ENCODE measurements at regions not wholly inside any gene's neighbourhood (a gene's known extent, or its start where the extent isn't known, plus 50 kb on each side); places are given as distances from the start of the nearest gene placed in this dataset.
A peak's percentile ranks its signal among the peaks of the same experiment; 100 is the strongest.
"Not testable (repeated sequence)": the region's sequence is repeated elsewhere in the genome, so short reads cannot be mapped to it uniquely, and the experiment has no call there.

DNA sequence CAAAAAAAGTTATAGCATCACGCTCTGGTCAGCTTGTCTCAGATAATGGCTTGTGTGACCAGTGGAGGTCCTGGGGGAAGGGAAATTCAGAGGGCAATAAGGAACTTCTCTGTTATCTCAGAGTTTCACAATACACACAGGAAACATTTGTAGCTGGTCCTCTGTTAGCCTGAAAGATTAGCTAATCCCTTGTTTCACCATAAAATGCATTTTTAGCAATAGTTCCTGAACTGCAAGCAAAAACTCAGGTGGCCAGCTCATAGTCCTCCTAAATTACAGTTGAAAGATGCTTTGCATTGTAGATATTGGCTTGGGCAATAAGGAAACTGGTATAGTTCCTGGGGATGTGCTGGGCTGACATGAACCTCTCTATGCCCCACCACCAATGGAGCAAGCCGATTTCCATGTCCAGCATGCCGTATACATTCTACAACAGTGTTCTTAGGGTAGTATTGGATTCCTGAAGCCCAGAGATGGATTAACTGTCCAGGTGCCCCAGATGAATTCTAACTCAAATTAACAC lies 141.5 kb upstream of the TBL1XR1 start:
- no peaks in the 10 kb centered on the region for H3K79me2 ChIP-seq (ENCODE audit: control insufficient read depth, insufficient read depth, low read length)
- H3K27ac ChIP-seq (ENCODE audit: insufficient read depth, low read depth, low read length), result no peak overlapping the region
- no TSS peak for BruUV-seq (replicated peaks)
- dilution Hi-C loops (cut with MboI; ENCODE audit: extremely low pct_ligation_motif_present, low sequenced_read_pairs) (no loop called here), intact Hi-C loops (cut with micrococcal nuclease) (no loop called here)
- no peaks in the 10 kb centered on the region for H3K27me3 ChIP-seq (ENCODE audit: control insufficient read depth in 2 of 2, insufficient read depth in 2 of 2, low read length in 2 of 2)
- TF ChIP-seq FOS (IDR thresholded peaks at IDR 0.05; ENCODE audit: borderline replicate concordance, insufficient read depth, low read length) (no peak), MYC (IDR thresholded peaks at IDR 0.05; ENCODE audit: low read depth, low read length) (no peak), POLR2AphosphoS5 (IDR thresholded peaks at IDR 0.05; ENCODE audit: insufficient read depth, low read depth, low read length) (no peak), JUN (IDR thresholded peaks at IDR 0.05; ENCODE audit: borderline replicate concordance, insufficient read depth, insufficient read length, low read depth) (no peak), GATA2 (IDR thresholded peaks at IDR 0.05; ENCODE audit: insufficient read depth, insufficient read length, low read depth, low read length) (no peak), POLR2A (IDR thresholded peaks at IDR 0.05; ENCODE audit: low read depth, low read length) (no peak), EZH2 (IDR thresholded peaks at IDR 0.05; ENCODE audit: borderline replicate concordance, low read depth, low read length, severe bottlenecking) (no peak)
- TF ChIP-seq, protein P1, sequence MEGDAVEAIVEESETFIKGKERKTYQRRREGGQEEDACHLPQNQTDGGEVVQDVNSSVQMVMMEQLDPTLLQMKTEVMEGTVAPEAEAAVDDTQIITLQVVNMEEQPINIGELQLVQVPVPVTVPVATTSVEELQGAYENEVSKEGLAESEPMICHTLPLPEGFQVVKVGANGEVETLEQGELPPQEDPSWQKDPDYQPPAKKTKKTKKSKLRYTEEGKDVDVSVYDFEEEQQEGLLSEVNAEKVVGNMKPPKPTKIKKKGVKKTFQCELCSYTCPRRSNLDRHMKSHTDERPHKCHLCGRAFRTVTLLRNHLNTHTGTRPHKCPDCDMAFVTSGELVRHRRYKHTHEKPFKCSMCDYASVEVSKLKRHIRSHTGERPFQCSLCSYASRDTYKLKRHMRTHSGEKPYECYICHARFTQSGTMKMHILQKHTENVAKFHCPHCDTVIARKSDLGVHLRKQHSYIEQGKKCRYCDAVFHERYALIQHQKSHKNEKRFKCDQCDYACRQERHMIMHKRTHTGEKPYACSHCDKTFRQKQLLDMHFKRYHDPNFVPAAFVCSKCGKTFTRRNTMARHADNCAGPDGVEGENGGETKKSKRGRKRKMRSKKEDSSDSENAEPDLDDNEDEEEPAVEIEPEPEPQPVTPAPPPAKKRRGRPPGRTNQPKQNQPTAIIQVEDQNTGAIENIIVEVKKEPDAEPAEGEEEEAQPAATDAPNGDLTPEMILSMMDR (IDR thresholded peaks at IDR 0.05; ENCODE audit: extremely low read depth in 1 of 2, insufficient read depth in 1 of 2, low read depth in 1 of 2, low read length in 2 of 2), result no peak
- TF ChIP-seq, protein P2, sequence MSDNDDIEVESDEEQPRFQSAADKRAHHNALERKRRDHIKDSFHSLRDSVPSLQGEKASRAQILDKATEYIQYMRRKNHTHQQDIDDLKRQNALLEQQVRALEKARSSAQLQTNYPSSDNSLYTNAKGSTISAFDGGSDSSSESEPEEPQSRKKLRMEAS (IDR thresholded peaks at IDR 0.05; ENCODE audit: insufficient read depth, insufficient read length), result no peak
- H3K4me1 ChIP-seq (ENCODE audit: control insufficient read depth, extremely low read depth, insufficient read depth, low read length), result peaks cover 13% of the 10 kb centered on the region
- no peaks in the 10 kb centered on the region for H3K9me3 ChIP-seq (replicated peaks; ENCODE audit: control insufficient read depth, insufficient read depth, low read length)
- H3K36me3 ChIP-seq (ENCODE audit: control insufficient read depth in 2 of 2, extremely low read depth in 1 of 2, insufficient read depth in 2 of 2, low read length in 2 of 2), result no peaks in the 10 kb centered on the region
- peak; percentile 56 for FAIRE-seq
- H2AFZ ChIP-seq (ENCODE audit: low read depth, low read length), result no peak overlapping the region
- H3K4me3 ChIP-seq (replicated peaks in 1 of 3; ENCODE audit: insufficient read depth in 1 of 3, low read depth in 1 of 3, low read length in 3 of 3), result no peak overlapping the region
- H3K9me1 ChIP-seq (replicated peaks; ENCODE audit: control insufficient read depth, extremely low read depth, insufficient read depth, low read length), result no peaks in the 10 kb centered on the region
- H3K9ac ChIP-seq (replicated peaks; ENCODE audit: extremely low read depth, insufficient read depth, low read length), result no peak overlapping the region
- ChIA-PET CTCF (interaction anchor here (1.0 kb wide), 1 partner anchor 11 kb away, joined by 3 read pairs; no protein-coding TSS in a partner anchor), POLR2A (no interaction called here)
- no peak overlapping the region for H3K4me2 ChIP-seq (ENCODE audit: insufficient read depth, low read length)
- DNase-seq (ENCODE audit: low read depth, low spot score), result peak; percentile 52
- no peaks in the 10 kb centered on the region for H4K20me1 ChIP-seq (replicated peaks; ENCODE audit: control insufficient read depth, extremely low read depth, insufficient read depth, low read length)

DNA sequence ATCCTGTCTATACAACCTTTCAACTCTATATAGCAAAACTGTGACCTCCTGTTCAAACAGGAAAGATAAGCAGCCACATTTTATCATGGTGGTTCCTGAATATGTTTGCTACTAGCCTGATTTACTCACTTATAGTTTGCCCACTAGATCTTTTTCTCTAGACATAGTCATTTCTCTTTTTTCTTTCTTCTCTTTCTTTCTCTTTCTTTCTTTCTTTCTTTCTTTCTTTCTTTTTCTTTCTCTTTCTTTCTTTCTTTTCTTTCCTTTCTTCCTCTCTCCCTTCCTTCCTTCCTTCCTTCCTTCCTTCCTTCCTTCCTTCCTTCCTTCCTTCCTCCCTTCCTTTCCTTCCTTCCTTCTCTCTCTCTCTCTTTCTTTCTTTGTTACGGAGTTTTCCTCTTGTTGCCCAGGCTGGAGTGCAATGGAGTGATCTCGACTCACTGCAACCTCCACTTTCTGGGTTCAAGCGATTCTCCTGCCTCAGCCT lies 142.0 kb upstream of the TBL1XR1 start:
- CTCF ChIA-PET, result interaction anchor here (1.0 kb wide), 1 partner anchor 11 kb away, joined by 3 read pairs; no protein-coding TSS in a partner anchor
- intact Hi-C loops (cut with micrococcal nuclease); H3K79me2 ChIP-seq (ENCODE audit: control insufficient read depth, insufficient read depth, low read length); H2AFZ ChIP-seq (ENCODE audit: low read depth, low read length); H3K4me2 ChIP-seq (ENCODE audit: insufficient read depth, low read length); H3K9ac ChIP-seq (replicated peaks; ENCODE audit: extremely low read depth, insufficient read depth, low read length); H3K4me3 ChIP-seq (replicated peaks in 1 of 3; ENCODE audit: insufficient read depth in 1 of 3, low read depth in 1 of 3, low read length in 3 of 3); dilution Hi-C loops (cut with MboI; ENCODE audit: extremely low pct_ligation_motif_present, low sequenced_read_pairs); DNase-seq (ENCODE audit: low read depth, low spot score); H3K9me3 ChIP-seq (replicated peaks; ENCODE audit: control insufficient read depth, insufficient read depth, low read length); H3K36me3 ChIP-seq (ENCODE audit: control insufficient read depth in 2 of 2, extremely low read depth in 1 of 2, insufficient read depth in 2 of 2, low read length in 2 of 2); H3K9me1 ChIP-seq (replicated peaks; ENCODE audit: control insufficient read depth, extremely low read depth, insufficient read depth, low read length); BruUV-seq (replicated peaks); H3K27me3 ChIP-seq (ENCODE audit: control insufficient read depth in 2 of 2, insufficient read depth in 2 of 2, low read length in 2 of 2); H4K20me1 ChIP-seq (replicated peaks; ENCODE audit: control insufficient read depth, extremely low read depth, insufficient read depth, low read length); FAIRE-seq; POLR2A ChIA-PET; H3K27ac ChIP-seq (ENCODE audit: insufficient read depth, low read depth, low read length): not testable (repeated sequence)
- H3K4me1 ChIP-seq (ENCODE audit: control insufficient read depth, extremely low read depth, insufficient read depth, low read length), result peaks cover 18% of the 10 kb centered on the region
